ENCODE measurements at regions not wholly inside any gene's neighbourhood (a gene's known extent, or its start where the extent isn't known, plus 50 kb on each side); places are given as distances from the start of the nearest gene placed in this dataset.

GRCh38 chr14:37936971-37937370 lies 270.7 kb upstream of the SSTR1 start:
- no peaks in the 10 kb centered on the region for H3K79me2 ChIP-seq (ENCODE audit: insufficient read depth, low read length)
- no peaks in the 10 kb centered on the region for H3K9me3 ChIP-seq (ENCODE audit: insufficient read depth, low read depth, low read length)
- no peak overlapping the region for H2AFZ ChIP-seq (ENCODE audit: low read length)
- H4K20me1 ChIP-seq (ENCODE audit: insufficient read depth, low read length, poor library complexity, severe bottlenecking), result no peaks in the 10 kb centered on the region
- TF ChIP-seq EZH2phosphoT487 (IDR thresholded peaks at IDR 0.05; ENCODE audit: borderline replicate concordance), result no peak
- TF ChIP-seq, protein P1, sequence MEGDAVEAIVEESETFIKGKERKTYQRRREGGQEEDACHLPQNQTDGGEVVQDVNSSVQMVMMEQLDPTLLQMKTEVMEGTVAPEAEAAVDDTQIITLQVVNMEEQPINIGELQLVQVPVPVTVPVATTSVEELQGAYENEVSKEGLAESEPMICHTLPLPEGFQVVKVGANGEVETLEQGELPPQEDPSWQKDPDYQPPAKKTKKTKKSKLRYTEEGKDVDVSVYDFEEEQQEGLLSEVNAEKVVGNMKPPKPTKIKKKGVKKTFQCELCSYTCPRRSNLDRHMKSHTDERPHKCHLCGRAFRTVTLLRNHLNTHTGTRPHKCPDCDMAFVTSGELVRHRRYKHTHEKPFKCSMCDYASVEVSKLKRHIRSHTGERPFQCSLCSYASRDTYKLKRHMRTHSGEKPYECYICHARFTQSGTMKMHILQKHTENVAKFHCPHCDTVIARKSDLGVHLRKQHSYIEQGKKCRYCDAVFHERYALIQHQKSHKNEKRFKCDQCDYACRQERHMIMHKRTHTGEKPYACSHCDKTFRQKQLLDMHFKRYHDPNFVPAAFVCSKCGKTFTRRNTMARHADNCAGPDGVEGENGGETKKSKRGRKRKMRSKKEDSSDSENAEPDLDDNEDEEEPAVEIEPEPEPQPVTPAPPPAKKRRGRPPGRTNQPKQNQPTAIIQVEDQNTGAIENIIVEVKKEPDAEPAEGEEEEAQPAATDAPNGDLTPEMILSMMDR (conservative IDR thresholded peaks at IDR 0.05; ENCODE audit: low read length), result no peak
- no peak overlapping the region for H3K4me2 ChIP-seq (ENCODE audit: low read depth, low read length, poor library complexity, severe bottlenecking)
- no peaks in the 10 kb centered on the region for H3F3A ChIP-seq (ENCODE audit: low read depth)
- H3K27me3 ChIP-seq (ENCODE audit: insufficient read depth, low read length, poor library complexity, severe bottlenecking), result no peaks in the 10 kb centered on the region
- no peak overlapping the region for H3K4me3 ChIP-seq (ENCODE audit: low read length, poor library complexity, severe bottlenecking)
- no peaks in the 10 kb centered on the region for H3K9me2 ChIP-seq (replicated peaks; ENCODE audit: low read depth, low read length)
- H3K36me3 ChIP-seq (ENCODE audit: insufficient read depth, low read length), result no peaks in the 10 kb centered on the region
- no peaks in the 10 kb centered on the region for H3K4me1 ChIP-seq (ENCODE audit: insufficient read depth, low read length, poor library complexity, severe bottlenecking)
- H3K9ac ChIP-seq (ENCODE audit: low read depth, low read length, poor library complexity, severe bottlenecking), result no peak overlapping the region

- H3K9ac ChIP-seq (ENCODE audit: low read depth, low read length, poor library complexity, severe bottlenecking), result no peak overlapping the region
- no peak overlapping the region for H2AFZ ChIP-seq (ENCODE audit: low read length)
Observed at GRCh38 chr14:37939442-37940028, 268.2 kb upstream of the SSTR1 start.

DNA sequence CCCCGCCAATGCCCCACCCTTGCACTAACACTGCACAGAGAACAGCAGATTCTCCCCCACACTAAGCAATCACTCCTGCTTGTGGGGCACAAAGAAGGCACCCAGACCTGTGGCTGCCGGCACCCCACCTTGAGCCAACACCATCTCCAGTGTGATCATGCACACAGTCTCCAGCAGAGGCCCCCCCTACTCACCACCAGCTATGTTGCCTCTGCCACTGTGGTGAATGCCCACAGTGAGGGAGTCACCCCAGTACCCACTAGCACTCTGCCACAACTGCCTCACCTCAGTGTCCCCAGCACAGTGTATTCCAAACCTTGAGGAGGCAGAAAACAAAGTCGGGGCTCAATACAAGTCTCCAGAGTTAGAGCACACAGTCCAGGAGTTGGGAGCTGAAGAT lies 261.7 kb upstream of the SSTR1 start:
- Histone ChIP-seq H3K79me2 (ENCODE audit: insufficient read depth, low read length) (no peaks in the 10 kb centered on the region), H3K27me3 (ENCODE audit: insufficient read depth, low read length, poor library complexity, severe bottlenecking) (no peaks in the 10 kb centered on the region), H3K36me3 (ENCODE audit: insufficient read depth, low read length) (no peaks in the 10 kb centered on the region), H3K9me3 (ENCODE audit: insufficient read depth, low read depth, low read length) (peaks cover 19% of the 10 kb centered on the region; the same call in 1 of the 2 replicates), H3K4me3 (ENCODE audit: low read length, poor library complexity, severe bottlenecking) (no peak overlapping the region), H3F3A (ENCODE audit: low read depth) (no peaks in the 10 kb centered on the region), H4K20me1 (ENCODE audit: insufficient read depth, low read length, poor library complexity, severe bottlenecking) (no peaks in the 10 kb centered on the region), H3K9me2 (replicated peaks; ENCODE audit: low read depth, low read length) (no peaks in the 10 kb centered on the region), H3K9ac (ENCODE audit: low read depth, low read length, poor library complexity, severe bottlenecking) (no peak overlapping the region), H2AFZ (ENCODE audit: low read length) (no peak overlapping the region), H3K4me1 (ENCODE audit: insufficient read depth, low read length, poor library complexity, severe bottlenecking) (no peaks in the 10 kb centered on the region), H3K4me2 (ENCODE audit: low read depth, low read length, poor library complexity, severe bottlenecking) (no peak overlapping the region)
- TF ChIP-seq EZH2phosphoT487 (IDR thresholded peaks at IDR 0.05; ENCODE audit: borderline replicate concordance), result no peak
- TF ChIP-seq, protein P1 (conservative IDR thresholded peaks at IDR 0.05; ENCODE audit: low read length), result no peak

More at GRCh38 chr14:37939442-37940028, 268.2 kb upstream of the SSTR1 start:
- Histone ChIP-seq H3K79me2 (ENCODE audit: insufficient read depth, low read length) (no peaks in the 10 kb centered on the region), H3K4me2 (ENCODE audit: low read depth, low read length, poor library complexity, severe bottlenecking) (no peak overlapping the region), H3K27me3 (ENCODE audit: insufficient read depth, low read length, poor library complexity, severe bottlenecking) (no peaks in the 10 kb centered on the region), H3K9me2 (replicated peaks; ENCODE audit: low read depth, low read length) (no peaks in the 10 kb centered on the region), H3F3A (ENCODE audit: low read depth) (no peaks in the 10 kb centered on the region), H4K20me1 (ENCODE audit: insufficient read depth, low read length, poor library complexity, severe bottlenecking) (no peaks in the 10 kb centered on the region), H3K36me3 (ENCODE audit: insufficient read depth, low read length) (no peaks in the 10 kb centered on the region), H3K4me3 (ENCODE audit: low read length, poor library complexity, severe bottlenecking) (no peak overlapping the region), H3K4me1 (ENCODE audit: insufficient read depth, low read length, poor library complexity, severe bottlenecking) (no peaks in the 10 kb centered on the region), H3K9me3 (ENCODE audit: insufficient read depth, low read depth, low read length) (peaks cover 4% of the 10 kb centered on the region; the same call in 1 of the 2 replicates)
- no peak for TF ChIP-seq EZH2phosphoT487 (IDR thresholded peaks at IDR 0.05; ENCODE audit: borderline replicate concordance)
- TF ChIP-seq, protein P1 (conservative IDR thresholded peaks at IDR 0.05; ENCODE audit: low read length), result no peak

Data from Loucy (cell line).